Sigmoid colon (tissue), 4 donors: ENCODE measurements at regions not wholly inside any gene's neighbourhood (a gene's known extent, or its start where the extent isn't known, plus 50 kb on each side); places are given as distances from the start of the nearest gene placed in this dataset.

Source experiments
- CTCF ChIP-seq, 4 experiments: fragments of 450-650 bp in 3 of 4; fragments of 200-600 bp in 1 of 4; IDR thresholded peaks; one replicate each; pipeline ENCODE4 v1.5.1; 2016 to 2019; ENCODE audit warnings: antibody characterized with exemption in 4 of 4, mild to moderate bottlenecking in 3 of 4, moderate library complexity in 2 of 4
- EP300 ChIP-seq, 4 donors: sonication (generic); formaldehyde crosslinking; IDR thresholded peaks; one replicate each; pipeline ENCODE4 v1.6.1; 2017; ENCODE audit warnings: antibody characterized with exemption in 4 of 4
- POLR2A ChIP-seq, 2 donors: fragments of 450-650 bp; IDR thresholded peaks; one replicate each; pipeline ENCODE4 v1.6.1; 2016; ENCODE audit warnings: antibody characterized with exemption in 2 of 2, mild to moderate bottlenecking in 2 of 2, moderate library complexity in 2 of 2
- POLR2AphosphoS5 ChIP-seq, 4 donors: sonication (generic); formaldehyde crosslinking; IDR thresholded peaks; one replicate each; pipeline ENCODE4 v1.6.1; 2017; ENCODE audit warnings: antibody characterized with exemption in 4 of 4

DNA sequence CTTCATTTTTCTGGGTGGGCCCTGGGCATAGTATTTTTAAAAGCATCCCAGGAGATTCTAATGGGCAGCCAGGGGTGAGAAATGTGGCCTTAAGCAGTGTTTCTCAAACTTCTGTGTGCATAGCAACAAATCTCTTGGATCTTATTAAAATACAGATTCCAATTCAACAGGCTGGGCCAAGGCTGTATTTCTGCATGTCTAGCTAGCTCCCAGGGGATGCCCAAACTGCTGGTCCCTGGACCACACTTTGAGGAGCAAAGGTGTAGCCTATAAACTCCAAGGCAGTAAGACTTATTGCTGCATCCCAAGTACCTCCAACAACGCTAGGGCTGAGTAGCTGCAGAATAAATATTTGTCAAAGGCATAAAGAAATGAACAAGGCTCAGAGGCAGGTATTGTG, 292.9 kb upstream of the ZMIZ1 start:
- TF ChIP-seq CTCF (IDR thresholded peaks at IDR 0.05) (no peak), POLR2A (IDR thresholded peaks at IDR 0.05) (no peak), POLR2AphosphoS5 (IDR thresholded peaks at IDR 0.05) (no peak), EP300 (IDR thresholded peaks at IDR 0.05) (no peak)
